ENCODE measurements at regions not wholly inside any gene's neighbourhood (a gene's known extent, or its start where the extent isn't known, plus 50 kb on each side); places are given as distances from the start of the nearest gene placed in this dataset.

GRCh38 chr3:76311941-76312340, 526.6 kb upstream of the ZNF717 start:
- H2AFZ ChIP-seq (ENCODE audit: control insufficient read depth, low read depth, low read length), result no peak overlapping the region
- no peaks in the 10 kb centered on the region for H3K27me3 ChIP-seq (replicated peaks in 1 of 2; ENCODE audit: control insufficient read depth in 2 of 2, insufficient read depth in 2 of 2, low read length in 1 of 2)
- DNase-seq (ENCODE audit: low read depth, low spot score) (no peak), FAIRE-seq (no peak), ATAC-seq (no peak)
- H4K20me1 ChIP-seq (ENCODE audit: control insufficient read depth, insufficient read depth), result no peaks in the 10 kb centered on the region
- CTCF ChIA-PET, result no interaction called here
- H3K4me3 ChIP-seq, result no peak overlapping the region
- SMC1A ChIA-PET (ENCODE audit: uncharacterized antibody, unreplicated experiment), result interaction anchor here (1.6 kb wide), 1 partner anchor 8 kb away, joined by 5 read pairs; no protein-coding TSS in a partner anchor
- RAD21 ChIA-PET (ENCODE audit: unreplicated experiment), result no interaction called here
- in situ Hi-C loops (cut with MboI), result no loop called here
- 6% methylated on average over 4 of the region's 4 CpGs for WGBS (ENCODE audit: insufficient coverage, insufficient replicate concordance, low lambda C conversion rate, missing lambda C conversion rate)
- no peaks in the 10 kb centered on the region for H3K79me2 ChIP-seq (ENCODE audit: control insufficient read depth, insufficient read depth, low read length)
- H3K9me3 ChIP-seq (replicated peaks; ENCODE audit: control insufficient read depth, insufficient read depth, low read length), result no peaks in the 10 kb centered on the region
- no peak overlapping the region for H3K4me2 ChIP-seq (ENCODE audit: control insufficient read depth, insufficient read depth)
- no TSS peak for BruUV-seq (replicated peaks)
- no peak overlapping the region for H3K9ac ChIP-seq (ENCODE audit: control insufficient read depth, insufficient read depth, low read length)
- no peaks in the 10 kb centered on the region for H3K36me3 ChIP-seq (ENCODE audit: control insufficient read depth in 2 of 2, insufficient read depth in 2 of 2, low read length in 1 of 2)
- POLR2A ChIA-PET, result no interaction called here
- H3K4me1 ChIP-seq (ENCODE audit: control insufficient read depth, insufficient read depth, low read length), result no peaks in the 10 kb centered on the region
- no peak overlapping the region for H3K27ac ChIP-seq (ENCODE audit: control insufficient read depth, insufficient read depth)
- intact Hi-C loops (cut with micrococcal nuclease; ENCODE audit: unreplicated experiment), result no loop called here
- TF ChIP-seq E4F1 (IDR thresholded peaks at IDR 0.05; ENCODE audit: borderline replicate concordance, partially characterized antibody) (no peak), SKIL (IDR thresholded peaks at IDR 0.05; ENCODE audit: low read depth, poor library complexity, severe bottlenecking) (no peak), IKZF2 (IDR thresholded peaks at IDR 0.05) (no peak), ZNF274 (IDR thresholded peaks at IDR 0.05; ENCODE audit: insufficient read depth, insufficient read length) (no peak), NFYA (IDR thresholded peaks at IDR 0.05; ENCODE audit: borderline replicate concordance, low read depth, low read length) (no peak), RAD51 (IDR thresholded peaks at IDR 0.05) (no peak), SUPT20H (IDR thresholded peaks at IDR 0.05; ENCODE audit: borderline replicate concordance, control insufficient read depth, low read depth, low read length) (no peak), BACH1 (IDR thresholded peaks at IDR 0.05; ENCODE audit: borderline replicate concordance) (no peak), TBL1XR1 (IDR thresholded peaks at IDR 0.05; ENCODE audit: low read depth, low read length) (no peak), REST (IDR thresholded peaks at IDR 0.05; ENCODE audit: low read depth, low read length) (no peak), GATAD2B (conservative IDR thresholded peaks at IDR 0.05; ENCODE audit: low read depth) (no peak), CHD1 (IDR thresholded peaks at IDR 0.05; ENCODE audit: low read depth, low read length) (no peak)
- TF ChIP-seq, protein P1, sequence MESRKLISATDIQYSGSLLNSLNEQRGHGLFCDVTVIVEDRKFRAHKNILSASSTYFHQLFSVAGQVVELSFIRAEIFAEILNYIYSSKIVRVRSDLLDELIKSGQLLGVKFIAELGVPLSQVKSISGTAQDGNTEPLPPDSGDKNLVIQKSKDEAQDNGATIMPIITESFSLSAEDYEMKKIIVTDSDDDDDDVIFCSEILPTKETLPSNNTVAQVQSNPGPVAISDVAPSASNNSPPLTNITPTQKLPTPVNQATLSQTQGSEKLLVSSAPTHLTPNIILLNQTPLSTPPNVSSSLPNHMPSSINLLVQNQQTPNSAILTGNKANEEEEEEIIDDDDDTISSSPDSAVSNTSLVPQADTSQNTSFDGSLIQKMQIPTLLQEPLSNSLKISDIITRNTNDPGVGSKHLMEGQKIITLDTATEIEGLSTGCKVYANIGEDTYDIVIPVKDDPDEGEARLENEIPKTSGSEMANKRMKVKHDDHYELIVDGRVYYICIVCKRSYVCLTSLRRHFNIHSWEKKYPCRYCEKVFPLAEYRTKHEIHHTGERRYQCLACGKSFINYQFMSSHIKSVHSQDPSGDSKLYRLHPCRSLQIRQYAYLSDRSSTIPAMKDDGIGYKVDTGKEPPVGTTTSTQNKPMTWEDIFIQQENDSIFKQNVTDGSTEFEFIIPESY (IDR thresholded peaks at IDR 0.05), result no peak
